HG03039 (cell line): ENCODE measurements at regions not wholly inside any gene's neighbourhood (a gene's known extent, or its start where the extent isn't known, plus 50 kb on each side); places are given as distances from the start of the nearest gene placed in this dataset.

Experiments used
- ATAC-seq: cut with Tn5 transposase; IDR thresholded peaks from one replicate; pipeline ENCODE4 v1.9.1; 2021; ENCODE audit warnings: mild to moderate bottlenecking, moderate library complexity; ENCODE audit not compliant: unreplicated experiment

GRCh38 chr5:163619951-163620350 is 114.5 kb downstream of the MAT2B start:
- ATAC-seq, result no peak

DNA sequence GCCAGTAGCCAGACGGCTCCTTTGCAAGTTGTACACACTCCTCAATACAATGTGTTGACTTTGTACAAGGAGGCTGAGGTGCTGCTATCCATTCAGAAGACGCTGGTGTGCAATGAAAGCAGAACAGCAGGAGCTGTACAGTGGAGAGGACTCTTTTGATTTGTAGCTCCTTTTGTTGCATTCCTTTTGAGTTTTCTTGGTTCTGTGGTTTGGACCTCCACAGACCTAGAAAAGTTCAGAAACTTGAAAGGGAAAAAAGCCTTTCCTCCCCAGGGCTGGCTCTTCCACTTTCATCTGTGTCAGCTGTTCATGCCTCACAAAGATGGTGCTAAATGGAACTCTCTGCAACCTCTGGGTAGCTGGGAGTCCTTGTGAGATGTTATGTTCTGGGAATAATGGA is 117.4 kb downstream of the MAT2B start:
- no peak for ATAC-seq

GRCh38 chr5:163623524-163623923 is 118.1 kb downstream of the MAT2B start:
- ATAC-seq, result no peak

DNA sequence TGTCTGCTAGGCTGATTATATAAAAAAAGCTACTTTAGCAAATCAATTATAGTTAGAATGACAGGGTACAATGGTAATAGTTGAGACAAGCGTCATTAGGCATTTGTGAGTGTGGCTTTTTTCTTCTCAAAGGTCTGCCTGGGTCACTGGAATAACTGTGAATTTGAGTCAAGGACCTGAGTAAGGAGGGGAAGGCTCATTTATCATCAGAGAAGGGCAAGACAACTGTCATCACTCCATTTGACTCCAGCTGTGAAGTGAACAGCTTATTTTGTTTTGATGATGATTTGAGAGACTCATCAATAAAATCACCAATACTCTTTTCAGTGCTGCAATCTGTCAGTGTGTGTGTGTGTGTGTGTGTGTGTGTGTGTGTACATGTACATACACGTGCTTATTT is 118.6 kb downstream of the MAT2B start:
- no peak for ATAC-seq

- ATAC-seq, result no peak
Observed at GRCh38 chr5:163624431-163624830, 119.0 kb downstream of the MAT2B start.

GRCh38 chr5:163626904-163627434 is 121.5 kb downstream of the MAT2B start:
- ATAC-seq, result no peak

DNA sequence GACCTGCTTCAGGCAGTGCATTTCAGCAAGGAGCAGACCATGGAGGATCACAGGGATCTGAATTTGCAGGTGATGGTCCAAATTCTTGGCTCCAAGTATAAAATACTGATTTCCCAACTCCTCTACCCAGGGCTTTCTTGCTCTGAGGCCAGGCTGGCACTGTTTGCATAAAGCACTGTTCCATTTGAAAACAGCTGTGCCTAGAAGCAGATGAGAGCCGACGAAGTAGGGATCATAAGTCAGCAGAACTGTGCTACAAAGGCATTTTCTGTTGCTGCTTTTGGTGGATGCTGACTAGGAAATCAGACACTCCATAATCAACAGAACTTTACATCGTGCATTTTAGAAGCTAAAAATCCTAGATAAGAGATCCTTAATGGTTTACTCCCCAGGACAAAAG is 126.4 kb downstream of the MAT2B start:
- no peak for ATAC-seq

DNA sequence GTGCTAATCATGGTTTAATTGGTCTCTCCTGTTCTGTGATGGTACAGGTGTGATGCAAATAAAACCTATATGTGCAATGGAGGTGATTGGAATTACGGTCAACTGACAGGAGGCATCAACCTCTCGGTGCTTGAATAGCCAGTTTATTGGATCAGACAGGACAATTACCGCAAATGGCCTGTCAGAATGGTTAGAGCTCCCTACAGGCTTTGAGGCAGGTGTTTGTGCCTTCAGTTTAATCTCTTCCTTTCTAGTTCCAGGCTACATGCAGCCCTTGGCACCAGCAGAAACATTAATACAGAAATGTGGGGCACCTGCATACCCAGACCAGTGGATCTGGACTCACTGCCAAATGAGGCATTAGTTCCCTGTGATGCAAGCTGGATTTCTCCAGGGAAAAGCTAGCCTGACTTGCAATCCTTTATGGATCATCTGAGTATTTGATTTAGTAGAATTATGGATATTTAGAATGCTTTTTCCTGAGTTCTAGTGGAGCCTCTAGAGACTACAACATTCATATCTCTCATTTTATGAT is 128.6 kb downstream of the MAT2B start:
- ATAC-seq, result no peak

- ATAC-seq, result no peak
Observed at GRCh38 chr5:163635631-163636030, 130.2 kb downstream of the MAT2B start.

DNA sequence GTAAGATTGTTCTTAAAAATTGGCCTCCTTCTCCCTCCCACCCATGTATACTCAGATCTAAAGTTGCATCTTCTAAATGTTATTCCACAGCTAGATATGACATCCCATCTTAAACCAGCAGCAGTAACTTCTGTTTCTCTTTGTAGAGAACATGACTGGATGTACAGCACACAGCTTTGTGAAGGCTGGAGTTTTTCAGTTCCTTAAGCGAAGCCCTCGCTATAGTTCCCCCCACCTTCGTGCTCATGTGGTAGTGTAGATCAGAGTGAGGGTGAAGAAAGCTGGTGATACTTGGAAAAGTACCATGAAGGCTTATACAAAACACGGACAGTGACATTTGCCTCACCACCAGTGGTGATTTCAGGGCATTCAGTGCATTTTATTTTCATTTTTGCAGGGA is 137.5 kb downstream of the MAT2B start:
- no peak for ATAC-seq

DNA sequence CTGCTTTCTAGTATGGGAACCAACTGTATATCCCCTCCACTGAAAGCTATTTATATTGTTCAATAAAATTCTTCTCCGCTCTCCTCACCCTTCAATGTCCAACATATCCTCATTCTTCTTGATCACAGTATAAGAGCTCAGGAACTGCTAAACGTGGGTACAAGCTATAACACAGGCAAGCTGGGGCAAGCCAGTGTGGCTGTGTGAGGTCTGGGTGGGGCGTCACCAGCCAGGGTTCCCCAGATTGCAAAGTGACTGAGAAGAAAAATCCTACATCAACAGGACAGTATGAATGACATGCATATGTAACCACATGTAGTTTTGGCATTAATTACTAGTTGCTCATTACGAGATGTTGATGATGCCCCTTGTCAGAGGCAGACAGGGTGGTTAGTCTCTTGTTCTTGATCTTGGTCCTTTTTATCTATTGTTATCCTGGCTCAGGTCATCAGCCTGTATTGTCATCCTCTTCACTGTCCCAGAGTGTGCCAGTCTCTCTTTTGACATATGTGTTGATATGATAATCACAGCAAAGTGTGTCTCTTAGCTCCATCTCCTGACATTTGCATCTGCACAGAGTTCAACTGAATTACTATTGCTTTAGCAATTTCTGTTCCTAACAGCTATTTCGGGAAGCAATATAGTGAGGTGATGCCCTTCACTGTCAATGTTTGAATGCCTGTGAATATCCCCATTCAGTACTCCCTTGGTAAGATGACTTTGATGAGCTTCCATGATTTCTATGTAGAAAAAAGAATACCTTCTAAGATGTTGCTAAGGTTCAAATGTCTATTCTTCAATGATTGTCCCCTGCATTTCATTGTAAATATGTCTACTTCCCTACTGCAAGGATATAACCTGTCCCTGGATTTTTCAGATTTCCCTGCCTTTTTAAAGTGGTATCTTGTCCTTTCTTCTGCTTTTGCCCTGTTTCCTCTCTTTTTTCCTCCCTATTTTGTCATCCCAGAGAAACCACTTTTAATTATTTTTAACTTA is 140.3 kb downstream of the MAT2B start:
- ATAC-seq, result no peak

DNA sequence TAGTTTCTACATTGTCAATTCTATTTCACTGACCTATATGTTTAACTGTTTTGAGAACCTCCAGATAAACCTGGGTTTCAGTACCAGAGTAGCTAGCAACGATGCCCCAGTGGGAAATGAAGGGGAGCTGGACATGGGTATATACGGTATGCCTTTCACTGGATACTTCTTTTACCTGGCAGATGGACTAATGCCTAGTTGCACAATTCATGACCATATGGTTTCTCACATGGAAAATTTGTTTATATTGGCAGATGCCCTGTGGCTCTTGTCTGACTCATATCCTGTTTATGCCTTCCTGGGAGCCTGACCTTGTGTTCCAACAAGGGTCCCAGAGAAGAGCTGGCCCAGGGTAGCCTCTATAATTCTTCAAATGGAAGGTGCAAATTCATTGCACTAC is 144.1 kb downstream of the MAT2B start:
- ATAC-seq, result no peak

DNA sequence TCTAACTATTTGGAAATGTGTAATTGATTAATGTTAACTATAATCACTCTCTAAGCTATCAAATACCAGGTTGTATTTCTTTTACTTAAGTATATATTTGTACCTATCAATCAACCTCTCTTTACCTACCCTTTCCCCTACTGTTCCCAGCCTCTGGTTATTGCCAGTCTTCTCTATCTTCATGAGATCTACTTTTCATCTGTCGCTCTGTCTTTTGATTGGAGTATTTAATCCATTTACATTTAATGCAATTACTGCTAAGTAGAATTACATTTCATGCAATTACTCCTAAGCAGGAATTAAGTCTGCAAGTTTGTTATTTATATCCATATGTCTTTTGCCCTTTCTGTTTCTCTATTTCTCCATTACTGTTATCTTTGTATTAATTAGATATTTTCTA is 148.1 kb downstream of the MAT2B start:
- no peak for ATAC-seq

- ATAC-seq, result no peak
Observed at GRCh38 chr5:163658702-163659567, 153.5 kb downstream of the MAT2B start.

DNA sequence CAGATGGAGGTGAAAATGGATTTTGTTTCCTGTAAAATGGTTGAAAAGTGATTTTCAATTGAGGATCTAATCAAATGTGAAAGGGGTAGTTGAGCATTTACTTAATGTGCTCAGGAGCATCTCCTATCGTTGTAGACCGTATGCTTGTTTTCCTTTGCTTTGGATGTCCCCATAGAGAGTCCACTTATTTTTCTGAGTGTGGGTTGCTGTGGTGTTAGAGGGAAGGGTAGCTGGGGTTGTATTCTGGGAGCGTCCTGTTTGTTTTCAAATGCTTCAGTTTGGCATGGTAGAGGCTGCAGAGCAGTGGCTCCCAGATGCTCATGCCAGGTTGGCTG is 154.1 kb downstream of the MAT2B start:
- ATAC-seq, result no peak

GRCh38 chr5:163660486-163660885 is 155.1 kb downstream of the MAT2B start:
- ATAC-seq, result no peak

GRCh38 chr5:163661360-163661759 is 155.9 kb downstream of the MAT2B start:
- no peak for ATAC-seq

GRCh38 chr5:163670036-163670435 is 164.6 kb downstream of the MAT2B start:
- no peak for ATAC-seq

- ATAC-seq, result no peak
Observed at GRCh38 chr5:163677092-163677491, 171.7 kb downstream of the MAT2B start.

DNA sequence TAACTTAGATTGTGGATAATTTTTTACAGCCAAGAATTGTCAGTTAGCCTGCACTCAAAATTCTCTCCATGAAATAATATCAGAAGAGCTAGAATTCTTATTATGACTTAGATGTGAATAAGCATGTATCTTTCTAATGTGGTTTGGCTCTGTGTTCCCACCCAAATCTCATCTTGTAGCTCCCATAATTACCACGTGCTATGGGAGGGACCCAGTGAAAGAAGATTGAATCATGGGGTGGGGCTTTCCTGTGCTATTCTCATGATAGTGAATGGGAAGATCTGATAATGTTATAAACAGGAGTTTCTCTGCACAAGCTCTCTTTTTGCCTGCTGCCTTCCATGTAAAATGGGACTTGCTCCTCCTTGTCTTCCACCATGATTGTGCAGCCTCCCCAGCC is 176.8 kb downstream of the MAT2B start:
- ATAC-seq, result no peak

- no peak for ATAC-seq
Observed at GRCh38 chr5:163687414-163687813, 182.0 kb downstream of the MAT2B start.
